ENCODE measurements at regions not wholly inside any gene's neighbourhood (a gene's known extent, or its start where the extent isn't known, plus 50 kb on each side); places are given as distances from the start of the nearest gene placed in this dataset.

- 0% methylated on average over 2 of the region's 2 CpGs for WGBS (ENCODE audit: insufficient coverage, low coverage, missing lambda C conversion rate)
- Histone ChIP-seq H4K20me1 (replicated peaks; ENCODE audit: control insufficient read depth, insufficient read depth, low read length) (no peaks in the 10 kb centered on the region), H3K4me1 (replicated peaks in 1 of 2; ENCODE audit: control insufficient read depth in 2 of 2, insufficient read depth in 2 of 2, low read length in 2 of 2) (no peaks in the 10 kb centered on the region), H3K79me2 (ENCODE audit: control insufficient read depth, insufficient read depth, low read length) (no peaks in the 10 kb centered on the region), H3K4me3 (no peak overlapping the region), H3K27me3 (ENCODE audit: control insufficient read depth in 2 of 2, insufficient read depth in 2 of 2, low read length in 2 of 2) (no peaks in the 10 kb centered on the region), H3K27ac (ENCODE audit: extremely low read depth, low read depth, low read length) (no peak overlapping the region), H3K4me2 (ENCODE audit: insufficient read depth, low read length) (no peak overlapping the region), H2AFZ (ENCODE audit: low read depth, low read length) (no peak overlapping the region), H3K9me3 (replicated peaks; ENCODE audit: control insufficient read depth, insufficient read depth, low read depth, low read length) (no peaks in the 10 kb centered on the region; the same call in 1 of the 2 replicates), H3K36me3 (ENCODE audit: control insufficient read depth, insufficient read depth, low read length) (no peaks in the 10 kb centered on the region), H3K9me1 (ENCODE audit: control insufficient read depth, insufficient read depth, low read length) (no peaks in the 10 kb centered on the region), H3K9ac (ENCODE audit: insufficient read depth in 1 of 2, low read depth in 2 of 2, low read length in 2 of 2) (no peak overlapping the region)
- POLR2A ChIA-PET = interaction anchor here (0.6 kb wide), 1 partner anchor 753 kb away, joined by 3 read pairs; no protein-coding TSS in a partner anchor
- intact Hi-C loops (cut with micrococcal nuclease) (no loop called here), in situ Hi-C loops (cut with MboI) (no loop called here)
- CTCF ChIA-PET (ENCODE audit: low intra/inter-chr PET ratio) = no interaction called here
- DNase-seq (ENCODE audit: extremely low read depth in 1 of 4, low spot score in 3 of 4) (no peak), FAIRE-seq (no peak), ATAC-seq (no peak)
- BruUV-seq (replicated peaks) = no TSS peak
- TF ChIP-seq CHD7 (IDR thresholded peaks at IDR 0.05; ENCODE audit: low read depth, low read length) (no peak), STAT5B (CRISPR knock-in tag; IDR thresholded peaks at IDR 0.05) (no peak), ARID3A (IDR thresholded peaks at IDR 0.05; ENCODE audit: borderline replicate concordance, low read depth, low read length) (no peak), PPARD (CRISPR knock-in tag; IDR thresholded peaks at IDR 0.05) (no peak)
Observed at GRCh38 chr6:19524366-19525186, 312.6 kb upstream of the ID4 start.
